ENCODE measurements at regions not wholly inside any gene's neighbourhood (a gene's known extent, or its start where the extent isn't known, plus 50 kb on each side); places are given as distances from the start of the nearest gene placed in this dataset.
"Not testable (repeated sequence)": the region's sequence is repeated elsewhere in the genome, so short reads cannot be mapped to it uniquely, and the experiment has no call there.

DNA sequence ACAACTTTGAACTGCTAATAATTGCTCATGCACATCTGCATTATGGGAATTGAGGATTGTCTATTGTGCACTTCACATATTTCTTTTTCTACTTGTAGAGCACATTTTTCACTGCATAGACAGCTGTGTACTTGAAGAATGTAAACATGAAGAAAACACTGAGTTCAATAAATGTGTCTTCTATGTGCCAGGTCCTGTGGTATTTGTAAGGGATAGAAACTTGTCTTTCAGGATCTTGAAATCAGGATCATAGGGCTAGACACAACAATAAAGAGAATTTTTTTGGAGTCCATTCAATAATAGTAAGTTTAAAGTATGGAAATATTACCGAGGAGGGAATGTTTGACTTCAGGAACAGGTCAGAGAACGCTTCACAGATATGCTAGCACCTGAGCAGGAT is 66.6 kb upstream of the AGTPBP1 start:
- not testable (repeated sequence) for TF ChIP-seq POLR2A, POLR2AphosphoS5, EP300 (IDR thresholded peaks at IDR 0.05)
- TF ChIP-seq, protein P1, sequence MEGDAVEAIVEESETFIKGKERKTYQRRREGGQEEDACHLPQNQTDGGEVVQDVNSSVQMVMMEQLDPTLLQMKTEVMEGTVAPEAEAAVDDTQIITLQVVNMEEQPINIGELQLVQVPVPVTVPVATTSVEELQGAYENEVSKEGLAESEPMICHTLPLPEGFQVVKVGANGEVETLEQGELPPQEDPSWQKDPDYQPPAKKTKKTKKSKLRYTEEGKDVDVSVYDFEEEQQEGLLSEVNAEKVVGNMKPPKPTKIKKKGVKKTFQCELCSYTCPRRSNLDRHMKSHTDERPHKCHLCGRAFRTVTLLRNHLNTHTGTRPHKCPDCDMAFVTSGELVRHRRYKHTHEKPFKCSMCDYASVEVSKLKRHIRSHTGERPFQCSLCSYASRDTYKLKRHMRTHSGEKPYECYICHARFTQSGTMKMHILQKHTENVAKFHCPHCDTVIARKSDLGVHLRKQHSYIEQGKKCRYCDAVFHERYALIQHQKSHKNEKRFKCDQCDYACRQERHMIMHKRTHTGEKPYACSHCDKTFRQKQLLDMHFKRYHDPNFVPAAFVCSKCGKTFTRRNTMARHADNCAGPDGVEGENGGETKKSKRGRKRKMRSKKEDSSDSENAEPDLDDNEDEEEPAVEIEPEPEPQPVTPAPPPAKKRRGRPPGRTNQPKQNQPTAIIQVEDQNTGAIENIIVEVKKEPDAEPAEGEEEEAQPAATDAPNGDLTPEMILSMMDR (IDR thresholded peaks at IDR 0.05): not testable (repeated sequence)
